Lower leg skin (tissue), 3 donors: ENCODE measurements at regions not wholly inside any gene's neighbourhood (a gene's known extent, or its start where the extent isn't known, plus 50 kb on each side); places are given as distances from the start of the nearest gene placed in this dataset.

Experiments
- POLR2A ChIP-seq, 2 donors: fragments of 450-650 bp; IDR thresholded peaks; one replicate each; pipeline ENCODE4 v1.6.1; 2016 to 2017; ENCODE audit warnings: antibody characterized with exemption in 2 of 2, mild to moderate bottlenecking in 1 of 2, moderate library complexity in 1 of 2
- TF ChIP-seq, protein P1 (sequence below), 3 donors: fragments of 450-650 bp; IDR thresholded peaks; one replicate each; pipeline ENCODE4 v1.5.1; 2016; ENCODE audit warnings: antibody characterized with exemption in 3 of 3, mild to moderate bottlenecking in 3 of 3, moderate library complexity in 2 of 3

DNA sequence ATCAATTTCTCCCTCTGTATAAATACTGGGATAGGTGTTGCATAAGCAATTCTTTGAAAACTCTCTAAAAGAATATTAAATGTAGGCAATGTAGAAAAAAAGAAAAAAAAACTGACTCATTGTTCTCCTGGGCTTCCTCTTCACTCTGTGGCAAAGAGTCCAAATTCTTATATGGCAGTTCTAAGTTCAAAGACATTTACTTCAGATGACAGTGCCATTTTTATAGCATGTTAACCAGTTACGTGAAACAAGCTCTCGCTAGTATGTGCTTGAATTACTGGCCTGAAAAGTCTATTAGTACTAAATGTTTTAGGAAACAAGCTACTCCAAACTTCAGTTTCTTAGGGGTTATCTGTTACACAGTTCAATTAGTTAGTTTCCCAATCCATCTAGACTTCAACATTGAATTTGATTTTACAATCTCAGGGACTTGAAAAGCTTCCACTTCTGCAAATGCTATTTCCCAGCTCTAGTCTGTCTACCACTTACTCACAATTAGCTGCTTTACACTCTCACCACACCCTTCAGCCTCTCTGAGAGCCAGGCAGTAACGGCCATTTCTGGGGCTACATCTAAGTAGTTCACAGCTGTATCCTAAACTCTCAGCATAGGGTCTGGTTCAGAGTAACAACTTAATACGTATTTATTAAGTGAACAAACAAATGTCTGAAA is 100.4 kb downstream of the OGFRL1 start:
- TF ChIP-seq, protein P1, sequence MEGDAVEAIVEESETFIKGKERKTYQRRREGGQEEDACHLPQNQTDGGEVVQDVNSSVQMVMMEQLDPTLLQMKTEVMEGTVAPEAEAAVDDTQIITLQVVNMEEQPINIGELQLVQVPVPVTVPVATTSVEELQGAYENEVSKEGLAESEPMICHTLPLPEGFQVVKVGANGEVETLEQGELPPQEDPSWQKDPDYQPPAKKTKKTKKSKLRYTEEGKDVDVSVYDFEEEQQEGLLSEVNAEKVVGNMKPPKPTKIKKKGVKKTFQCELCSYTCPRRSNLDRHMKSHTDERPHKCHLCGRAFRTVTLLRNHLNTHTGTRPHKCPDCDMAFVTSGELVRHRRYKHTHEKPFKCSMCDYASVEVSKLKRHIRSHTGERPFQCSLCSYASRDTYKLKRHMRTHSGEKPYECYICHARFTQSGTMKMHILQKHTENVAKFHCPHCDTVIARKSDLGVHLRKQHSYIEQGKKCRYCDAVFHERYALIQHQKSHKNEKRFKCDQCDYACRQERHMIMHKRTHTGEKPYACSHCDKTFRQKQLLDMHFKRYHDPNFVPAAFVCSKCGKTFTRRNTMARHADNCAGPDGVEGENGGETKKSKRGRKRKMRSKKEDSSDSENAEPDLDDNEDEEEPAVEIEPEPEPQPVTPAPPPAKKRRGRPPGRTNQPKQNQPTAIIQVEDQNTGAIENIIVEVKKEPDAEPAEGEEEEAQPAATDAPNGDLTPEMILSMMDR (IDR thresholded peaks at IDR 0.05): no peak
- TF ChIP-seq POLR2A (IDR thresholded peaks at IDR 0.05): no peak
